GM21528 (cell line): ENCODE measurements at regions not wholly inside any gene's neighbourhood (a gene's known extent, or its start where the extent isn't known, plus 50 kb on each side); places are given as distances from the start of the nearest gene placed in this dataset.

Experiments used
- ATAC-seq: cut with Tn5 transposase; IDR thresholded peaks from one replicate; pipeline ENCODE4 v1.9.1; 2021; ENCODE audit warnings: mild to moderate bottlenecking, moderate library complexity; ENCODE audit not compliant: unreplicated experiment, low FRiP score

- no peak for ATAC-seq
Observed at GRCh38 chr7:3250725-3251124, 50.3 kb upstream of the SDK1 start.
